HL-60 (cell line): ENCODE measurements at regions not wholly inside any gene's neighbourhood (a gene's known extent, or its start where the extent isn't known, plus 50 kb on each side); places are given as distances from the start of the nearest gene placed in this dataset.

Experiments
- DNase-seq, 2 experiments: peaks; one replicate each; pipeline ENCODE4 v3.0.0-alpha.2; 2010 to 2020; ENCODE audit warnings: low read depth in 1 of 2, low spot score in 1 of 2
- H3K27ac ChIP-seq: fragments of 250-450 bp; sonication (Bioruptor Pico); replicated peaks from 2 replicates; pipeline ENCODE4 v1.5.1; 2020; ENCODE audit warnings: mild to moderate bottlenecking, moderate library complexity
- H3K27me3 ChIP-seq: fragments of 250-450 bp; sonication (Bioruptor Pico); 2 replicates; pipeline ENCODE4 v1.5.1; 2021; ENCODE audit warnings: mild to moderate bottlenecking, moderate library complexity; ENCODE audit not compliant: insufficient read depth, poor library complexity, severe bottlenecking
- H3K4me3 ChIP-seq: replicated peaks from 2 replicates; pipeline ENCODE4 v1.5.1; 2011; ENCODE audit warnings: mild to moderate bottlenecking, control low read depth, low read length; ENCODE audit not compliant: insufficient read depth
- CTCF ChIP-seq: IDR thresholded peaks from one replicate; pipeline ENCODE4 v1.5.1; 2011; ENCODE audit warnings: low read length, control low read depth, inconsistent platforms; ENCODE audit not compliant: insufficient read depth
- GABPA ChIP-seq: IDR thresholded peaks from 2 replicates; pipeline ENCODE4 v1.6.1; 2012; ENCODE audit warnings: low read depth
- POLR2AphosphoS5 ChIP-seq: IDR thresholded peaks from 2 replicates; pipeline ENCODE4 v1.6.1; 2012; ENCODE audit warnings: low read depth
- REST ChIP-seq: IDR thresholded peaks from 2 replicates; pipeline ENCODE4 v1.6.1; 2012; ENCODE audit warnings: low read depth; ENCODE audit not compliant: insufficient replicate concordance
- SPI1 ChIP-seq: IDR thresholded peaks from 2 replicates; pipeline ENCODE4 v1.6.1; 2012; ENCODE audit warnings: low read depth, mild to moderate bottlenecking, borderline replicate concordance

DNA sequence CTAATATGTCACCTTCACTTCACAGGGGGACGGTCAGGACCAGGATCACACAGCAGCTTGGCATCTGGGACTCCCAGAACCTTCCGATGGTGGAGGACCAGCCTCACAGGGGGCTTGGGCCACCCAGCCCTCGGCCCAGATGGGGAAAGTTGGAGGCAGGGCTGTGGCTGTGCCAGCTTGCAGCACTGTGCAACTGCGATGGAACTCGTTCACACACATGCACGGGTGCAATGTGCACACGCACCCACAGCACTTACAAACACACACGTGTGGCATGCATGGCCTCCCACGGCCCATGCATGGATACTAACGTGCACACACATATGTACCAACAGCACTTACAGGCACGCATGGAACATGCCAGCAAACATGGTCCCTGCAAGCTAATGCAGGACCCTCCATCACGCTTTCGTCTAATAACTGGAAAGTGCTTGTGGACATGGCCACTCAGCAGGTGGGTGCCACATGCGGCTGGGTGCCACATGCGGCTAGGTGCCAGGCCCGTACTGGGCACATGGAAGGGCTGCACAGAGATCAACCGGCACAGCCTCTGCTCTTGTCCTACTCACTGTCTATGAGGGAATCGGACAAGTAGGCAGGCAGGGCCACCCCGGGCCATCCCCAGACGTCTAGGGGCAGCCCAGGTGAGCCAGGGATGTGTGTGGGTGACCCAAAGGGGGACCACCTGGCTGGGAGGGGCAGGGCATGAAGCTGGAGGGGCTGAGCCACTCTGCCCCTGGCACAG, 63.2 kb downstream of the ADRA2C start:
- TF ChIP-seq GABPA, result no peak
- TF ChIP-seq POLR2AphosphoS5, result no peak
- TF ChIP-seq REST, result no peak
- TF ChIP-seq CTCF, result no peak
- no peak for TF ChIP-seq SPI1
- Histone ChIP-seq H3K27ac (no peak overlapping the region), H3K27me3 (peaks cover under 1% of the 10 kb centered on the region)

DNA sequence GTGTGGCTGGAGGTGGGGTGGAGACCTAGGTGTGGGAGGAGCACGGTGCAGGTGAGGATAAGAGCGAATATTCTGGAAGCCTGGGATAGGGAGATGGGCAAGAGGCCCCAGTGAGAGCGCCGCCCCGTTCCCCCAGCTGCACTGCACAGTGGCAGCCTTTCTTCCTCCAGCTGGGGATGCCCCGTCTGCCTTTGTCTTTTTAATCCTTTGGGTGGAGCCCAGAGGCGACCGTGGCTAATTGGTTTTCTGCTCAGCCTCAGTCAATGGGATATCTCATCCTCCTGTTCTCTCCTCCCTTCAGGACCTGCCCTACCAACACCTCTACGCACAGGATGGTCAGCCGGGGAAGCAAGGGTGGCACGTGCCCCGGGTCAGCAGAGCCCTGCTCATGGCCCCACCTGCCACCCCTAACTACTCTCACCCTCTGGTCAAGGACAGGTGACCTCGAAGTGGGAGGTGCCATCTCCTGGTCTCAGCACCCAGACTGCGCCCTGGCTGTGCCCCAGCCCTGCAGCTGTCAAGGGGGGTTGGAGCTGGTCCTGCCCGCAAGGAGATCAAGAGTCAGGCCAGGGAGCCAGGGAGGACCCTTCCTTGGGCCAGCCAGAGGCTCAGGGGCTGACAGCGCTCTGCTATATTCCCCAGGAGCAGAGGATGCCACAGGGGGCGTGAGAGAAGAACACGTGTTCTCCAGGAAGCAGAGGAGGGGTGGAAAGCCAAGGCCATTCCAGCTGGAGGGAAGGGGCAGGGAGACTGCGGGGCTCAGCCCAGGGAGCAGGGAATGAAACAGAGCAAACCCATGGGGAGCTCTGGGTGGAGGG, 64.0 kb downstream of the ADRA2C start:
- TF ChIP-seq SPI1 (no peak), GABPA (no peak), CTCF (no peak), REST (no peak), POLR2AphosphoS5 (no peak)
- DNase-seq, result no peak
- Histone ChIP-seq H3K27me3 (peaks cover 4% of the 10 kb centered on the region), H3K4me3 (no peak overlapping the region), H3K27ac (no peak overlapping the region)

More for the DNA sequence above, 63.2 kb downstream of the ADRA2C start:
- no peak for DNase-seq
- H3K4me3 ChIP-seq, result no peak overlapping the region

- no peak for DNase-seq
- H3K27me3 ChIP-seq, result peaks cover 4% of the 10 kb centered on the region
- H3K27ac ChIP-seq, result no peak overlapping the region
- H3K4me3 ChIP-seq, result no peak overlapping the region
- TF ChIP-seq POLR2AphosphoS5, result no peak
- TF ChIP-seq CTCF, result no peak
- TF ChIP-seq GABPA, result no peak
- TF ChIP-seq REST, result no peak
- TF ChIP-seq SPI1, result no peak
Observed at GRCh38 chr4:3830774-3831528, 64.8 kb downstream of the ADRA2C start.
